ENCODE measurements at regions not wholly inside any gene's neighbourhood (a gene's known extent, or its start where the extent isn't known, plus 50 kb on each side); places are given as distances from the start of the nearest gene placed in this dataset.

- Histone ChIP-seq H2AFZ (ENCODE audit: low read depth, low read length) (no peak overlapping the region), H3K79me2 (replicated peaks; ENCODE audit: insufficient read depth, low read length) (no peaks in the 10 kb centered on the region), H3F3A (ENCODE audit: insufficient read depth, low read length, poor library complexity, severe bottlenecking) (no peaks in the 10 kb centered on the region), H3K9me2 (ENCODE audit: insufficient read depth, low read length) (no peaks in the 10 kb centered on the region), H4K20me1 (ENCODE audit: insufficient read depth) (no peaks in the 10 kb centered on the region), H3K27ac (ENCODE audit: low read length) (no peak overlapping the region), H3K27me3 (ENCODE audit: insufficient read depth, low read depth, low read length) (no peaks in the 10 kb centered on the region), H3K4me3 (ENCODE audit: low read length) (no peak overlapping the region), H3K9ac (ENCODE audit: low read length) (no peak overlapping the region), H3K4me2 (ENCODE audit: low read length) (no peak overlapping the region), H3K36me3 (ENCODE audit: insufficient read depth, low read length) (no peaks in the 10 kb centered on the region), H3K9me3 (ENCODE audit: low read length) (no peaks in the 10 kb centered on the region)
- TF ChIP-seq MXI1 (conservative IDR thresholded peaks at IDR 0.05; ENCODE audit: poor library complexity, severe bottlenecking) = no peak
- TF ChIP-seq EP300 (conservative IDR thresholded peaks at IDR 0.05; ENCODE audit: poor library complexity, severe bottlenecking) = no peak
- TF ChIP-seq POLR2AphosphoS5 (IDR thresholded peaks at IDR 0.05) = no peak
- TF ChIP-seq TAF1 (IDR thresholded peaks at IDR 0.05; ENCODE audit: low read depth) = no peak
- no peak for TF ChIP-seq RAD21 (conservative IDR thresholded peaks at IDR 0.05)
- no peak for TF ChIP-seq CTCF (IDR thresholded peaks at IDR 0.05; ENCODE audit: poor library complexity, severe bottlenecking)
- no peak for TF ChIP-seq EZH2 (IDR thresholded peaks at IDR 0.05; ENCODE audit: borderline replicate concordance, insufficient read depth, low read length, poor library complexity, severe bottlenecking)
- no peak for TF ChIP-seq SMC3 (conservative IDR thresholded peaks at IDR 0.05; ENCODE audit: poor library complexity)
- no peak for TF ChIP-seq REST (IDR thresholded peaks at IDR 0.05; ENCODE audit: borderline replicate concordance)
Measured at GRCh38 chr13:83804356-83804962, 77.8 kb downstream of the SLITRK1 start.

GRCh38 chr13:83798731-83799130 lies 83.5 kb downstream of the SLITRK1 start:
- H3K4me2 ChIP-seq (ENCODE audit: low read length) = no peak overlapping the region
- no peaks in the 10 kb centered on the region for H4K20me1 ChIP-seq (ENCODE audit: insufficient read depth)
- no peaks in the 10 kb centered on the region for H3K9me2 ChIP-seq (ENCODE audit: insufficient read depth, low read length)
- H3K27me3 ChIP-seq (ENCODE audit: insufficient read depth, low read depth, low read length) = no peaks in the 10 kb centered on the region
- H3K36me3 ChIP-seq (ENCODE audit: insufficient read depth, low read length) = peaks cover 6% of the 10 kb centered on the region
- H3K4me3 ChIP-seq (ENCODE audit: low read length) = no peak overlapping the region
- no peaks in the 10 kb centered on the region for H3K79me2 ChIP-seq (replicated peaks; ENCODE audit: insufficient read depth, low read length)
- H3F3A ChIP-seq (ENCODE audit: insufficient read depth, low read length, poor library complexity, severe bottlenecking) = peaks cover 1% of the 10 kb centered on the region
- no peak for TF ChIP-seq CTCF (IDR thresholded peaks at IDR 0.05; ENCODE audit: poor library complexity, severe bottlenecking)
- TF ChIP-seq EZH2 (IDR thresholded peaks at IDR 0.05; ENCODE audit: borderline replicate concordance, insufficient read depth, low read length, poor library complexity, severe bottlenecking) = no peak
- no peak for TF ChIP-seq SMC3 (conservative IDR thresholded peaks at IDR 0.05; ENCODE audit: poor library complexity)
- no peak for TF ChIP-seq EP300 (conservative IDR thresholded peaks at IDR 0.05; ENCODE audit: poor library complexity, severe bottlenecking)
- no peak for TF ChIP-seq TAF1 (IDR thresholded peaks at IDR 0.05; ENCODE audit: low read depth)
- no peak for TF ChIP-seq POLR2AphosphoS5 (IDR thresholded peaks at IDR 0.05)
- no peak for TF ChIP-seq REST (IDR thresholded peaks at IDR 0.05; ENCODE audit: borderline replicate concordance)
- TF ChIP-seq RAD21 (conservative IDR thresholded peaks at IDR 0.05) = no peak
- no peak for TF ChIP-seq MXI1 (conservative IDR thresholded peaks at IDR 0.05; ENCODE audit: poor library complexity, severe bottlenecking)
- H3K9me3 ChIP-seq (ENCODE audit: low read length) = no peaks in the 10 kb centered on the region
- no peak overlapping the region for H3K27ac ChIP-seq (ENCODE audit: low read length)
- H3K9ac ChIP-seq (ENCODE audit: low read length) = no peak overlapping the region
- H2AFZ ChIP-seq (ENCODE audit: low read depth, low read length) = no peak overlapping the region
